Right lobe of liver (tissue), 6 donors: ENCODE measurements at regions not wholly inside any gene's neighbourhood (a gene's known extent, or its start where the extent isn't known, plus 50 kb on each side); places are given as distances from the start of the nearest gene placed in this dataset.

Source experiments
- ATAC-seq, 4 donors: fragments of 200-7000 bp; cut with Tn5 transposase; one replicate each; pipeline ENCODE4 v1.9.1; 2020; ENCODE audit warnings: mild to moderate bottlenecking in 4 of 4, moderate library complexity in 4 of 4
- DNase-seq, 3 donors: peaks; one replicate each; pipeline ENCODE4 v3.0.0-alpha.2; 2020
- H3K27ac ChIP-seq, 3 donors: fragments of 200-600 bp; one replicate each; pipeline ENCODE4 v1.8.0; 2022
- H3K27me3 ChIP-seq, 2 donors: fragments of 200-600 bp; one replicate each; pipeline ENCODE4 v1.8.0; 2022
- H3K36me3 ChIP-seq, 4 donors: fragments of 200-600 bp; sonication (generic) in 1 of 4; one replicate each; pipeline versions ENCODE4 v1.5.1 to v1.8.0; 2017 to 2022; ENCODE audit warnings: control low read depth in 1 of 4
- H3K4me1 ChIP-seq, 4 donors: fragments of 200-600 bp; sonication (generic) in 1 of 4; one replicate each; pipeline versions ENCODE4 v1.5.1 to v1.8.0; 2017 to 2022; ENCODE audit warnings: control low read depth in 1 of 4
- H3K4me3 ChIP-seq, 3 donors: fragments of 200-600 bp; one replicate each; pipeline ENCODE4 v1.8.0; 2022
- H3K9me3 ChIP-seq, 4 donors: fragments of 200-600 bp; sonication (generic) in 1 of 4; one replicate each; pipeline versions ENCODE4 v1.5.1 to v1.8.0; 2017 to 2022; ENCODE audit warnings: control low read depth in 1 of 4
- POLR2A ChIP-seq: fragments of 450-650 bp; IDR thresholded peaks from one replicate; pipeline ENCODE4 v1.6.1; 2017; ENCODE audit warnings: antibody characterized with exemption, mild to moderate bottlenecking
- WGBS: methylation state at CpG from one replicate; pipeline ENCODE4 v1.1.6; 2018; ENCODE audit warnings: low coverage, low lambda C conversion rate; ENCODE audit not compliant: insufficient coverage; ENCODE audit errors: missing lambda C conversion rate; 5-methylcytosine and 5-hydroxymethylcytosine counted together
- intact Hi-C, 2 donors: fragments of 100-400 bp; cut with DNase I; formaldehyde crosslinking; loops; one replicate each; pipeline versions ENCODE4 v1.11.2 to v1.14.1; 2022
- TF ChIP-seq, protein P1 (sequence below), 4 donors: fragments of 200-600 bp in 3 of 4; fragments of 450-650 bp in 1 of 4; IDR thresholded peaks; one replicate each; pipeline versions ENCODE4 v1.5.1 to v1.8.0; 2016 to 2022; ENCODE audit warnings: antibody characterized with exemption in 4 of 4, mild to moderate bottlenecking in 2 of 4
- donor health status: DM: no; HTN: yes; CAD: no.
- donor health status: DM: no; HTN: no; CAD: no.
- donor health status: DM: no; HTN: no; CAD: no.
- donor health status: DM: no; HTN: yes; CAD: no.
- donor health status: DM: no; HTN: yes; CAD: no.

DNA sequence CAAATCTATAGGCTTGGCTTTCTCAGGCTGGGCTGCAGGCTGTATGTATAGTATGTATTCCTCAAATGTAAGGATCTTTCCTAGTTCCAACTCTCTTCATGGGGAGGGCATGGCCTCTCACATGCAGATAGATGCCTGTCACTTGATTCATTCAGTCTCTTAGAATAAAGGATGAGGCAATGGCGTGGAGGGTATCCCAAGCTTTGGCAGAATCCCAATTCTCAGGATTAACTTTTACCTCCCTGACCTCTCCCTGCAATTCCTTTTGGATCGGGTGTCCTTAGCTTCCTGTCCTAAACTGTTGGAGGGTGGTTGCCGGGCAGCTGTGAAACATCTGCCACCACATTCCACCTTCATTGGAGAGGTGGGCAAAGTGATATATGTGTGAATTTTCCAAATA lies 80.3 kb downstream of the INSIG2 start:
- Histone ChIP-seq H3K27me3 (no peaks in the 10 kb centered on the region), H3K4me1 (peaks cover 0 to 19% (median 9%) of the 10 kb centered on the region in 4 donors), H3K4me3 (no peak overlapping the region), H3K36me3 (no peaks in the 10 kb centered on the region), H3K27ac (no peak overlapping the region), H3K9me3 (no peaks in the 10 kb centered on the region)
- DNase-seq, result no peak
- 83% methylated on average over 1 of the region's 3 CpGs for WGBS
- peak in 1 of 4 donors; percentile 36 for ATAC-seq
- TF ChIP-seq, protein P1, sequence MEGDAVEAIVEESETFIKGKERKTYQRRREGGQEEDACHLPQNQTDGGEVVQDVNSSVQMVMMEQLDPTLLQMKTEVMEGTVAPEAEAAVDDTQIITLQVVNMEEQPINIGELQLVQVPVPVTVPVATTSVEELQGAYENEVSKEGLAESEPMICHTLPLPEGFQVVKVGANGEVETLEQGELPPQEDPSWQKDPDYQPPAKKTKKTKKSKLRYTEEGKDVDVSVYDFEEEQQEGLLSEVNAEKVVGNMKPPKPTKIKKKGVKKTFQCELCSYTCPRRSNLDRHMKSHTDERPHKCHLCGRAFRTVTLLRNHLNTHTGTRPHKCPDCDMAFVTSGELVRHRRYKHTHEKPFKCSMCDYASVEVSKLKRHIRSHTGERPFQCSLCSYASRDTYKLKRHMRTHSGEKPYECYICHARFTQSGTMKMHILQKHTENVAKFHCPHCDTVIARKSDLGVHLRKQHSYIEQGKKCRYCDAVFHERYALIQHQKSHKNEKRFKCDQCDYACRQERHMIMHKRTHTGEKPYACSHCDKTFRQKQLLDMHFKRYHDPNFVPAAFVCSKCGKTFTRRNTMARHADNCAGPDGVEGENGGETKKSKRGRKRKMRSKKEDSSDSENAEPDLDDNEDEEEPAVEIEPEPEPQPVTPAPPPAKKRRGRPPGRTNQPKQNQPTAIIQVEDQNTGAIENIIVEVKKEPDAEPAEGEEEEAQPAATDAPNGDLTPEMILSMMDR (IDR thresholded peaks at IDR 0.05), result no peak
- no peak for TF ChIP-seq POLR2A
- intact Hi-C loops, result no loop called here

DNA sequence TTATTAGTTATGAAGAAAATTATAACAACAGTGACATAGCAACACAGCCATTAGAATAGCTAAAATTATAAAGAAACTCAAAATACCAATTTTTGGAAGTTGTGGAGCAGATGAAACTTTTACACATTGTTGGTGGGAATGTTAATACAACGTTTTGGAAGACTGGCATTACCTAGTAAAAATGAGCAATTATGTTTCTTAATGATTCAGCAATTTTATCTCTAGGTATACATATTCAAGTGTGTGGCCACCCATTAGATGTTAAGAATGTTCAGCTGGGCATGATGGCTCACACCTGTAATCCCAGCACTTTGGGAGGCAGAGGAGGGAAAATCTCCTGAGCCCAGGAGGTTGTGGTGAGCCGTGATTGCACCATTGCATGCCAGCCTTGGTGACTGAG lies 78.8 kb downstream of the INSIG2 start:
- 64% methylated on average over 2 of the region's 2 CpGs for WGBS
- intact Hi-C loops, result no loop called here
- peaks cover 0 to 19% (median 9%) of the 10 kb centered on the region in 4 donors for H3K4me1 ChIP-seq
- no peaks in the 10 kb centered on the region for H3K36me3 ChIP-seq
- H3K9me3 ChIP-seq, result no peaks in the 10 kb centered on the region
- H3K4me3 ChIP-seq, result no peak overlapping the region
- TF ChIP-seq POLR2A, result no peak
- TF ChIP-seq, protein P1 (IDR thresholded peaks at IDR 0.05), result no peak
- H3K27me3 ChIP-seq, result no peaks in the 10 kb centered on the region
- DNase-seq (no peak), ATAC-seq (no peak)
- H3K27ac ChIP-seq, result no peak overlapping the region

DNA sequence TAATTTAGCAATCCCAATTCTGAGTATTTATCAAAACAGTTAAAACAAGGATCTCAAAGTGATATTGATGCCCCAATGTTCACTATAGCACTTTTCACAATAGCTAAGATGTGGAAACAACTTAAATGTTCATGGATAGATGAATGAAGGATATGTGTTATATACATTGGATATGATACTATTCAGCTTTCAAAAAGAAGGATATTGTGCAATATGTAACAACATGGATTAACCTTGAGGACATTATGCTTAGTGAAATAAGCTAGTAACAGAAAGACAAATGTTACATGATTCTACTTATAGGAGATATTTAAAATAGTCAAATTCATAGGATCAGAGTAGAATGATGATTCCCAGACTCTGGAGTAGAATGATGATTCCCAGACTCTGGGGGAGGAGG lies 78.0 kb downstream of the INSIG2 start:
- DNase-seq (no peak), ATAC-seq (peak in 1 of 4 donors; percentile 24)
- Histone ChIP-seq H3K27ac (no peak overlapping the region), H3K36me3 (no peaks in the 10 kb centered on the region), H3K4me1 (peaks cover 0 to 19% (median 9%) of the 10 kb centered on the region in 4 donors), H3K4me3 (no peak overlapping the region), H3K9me3 (no peaks in the 10 kb centered on the region), H3K27me3 (no peaks in the 10 kb centered on the region)
- no peak for TF ChIP-seq POLR2A
- TF ChIP-seq, protein P1 (IDR thresholded peaks at IDR 0.05), result no peak
- intact Hi-C loops, result no loop called here

DNA sequence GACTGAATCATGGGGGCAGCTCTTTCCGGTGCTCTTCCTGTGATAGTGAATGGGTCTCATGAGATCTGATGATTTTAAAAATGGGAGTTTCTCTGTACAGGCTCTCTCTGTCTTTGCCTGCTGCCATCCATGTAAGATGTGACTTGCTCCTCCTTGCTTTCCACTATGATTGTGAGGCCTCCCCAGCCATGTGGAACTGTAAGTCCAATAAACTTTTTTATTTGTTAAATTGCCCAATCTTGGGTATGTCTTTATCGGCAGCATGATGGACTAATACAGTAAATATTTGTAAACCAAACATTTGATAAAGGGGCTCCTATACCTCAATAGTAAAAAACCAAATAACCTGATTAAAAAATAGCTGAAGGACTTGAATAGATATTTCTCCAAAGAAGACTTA lies 77.3 kb downstream of the INSIG2 start:
- Histone ChIP-seq H3K27me3 (no peaks in the 10 kb centered on the region), H3K36me3 (no peaks in the 10 kb centered on the region), H3K27ac (peak overlapping the region; percentile 30 to 55 (median 40)), H3K4me1 (peaks cover 0 to 19% (median 9%) of the 10 kb centered on the region in 4 donors), H3K9me3 (no peaks in the 10 kb centered on the region), H3K4me3 (no peak overlapping the region)
- TF ChIP-seq POLR2A, result no peak
- TF ChIP-seq, protein P1 (IDR thresholded peaks at IDR 0.05), result no peak
- ATAC-seq (peak; percentile 30 to 76 (median 68)), DNase-seq (no peak)
- intact Hi-C loops, result no loop called here
- WGBS, result 59% methylated on average over 2 of the region's 2 CpGs
